ENCODE measurements at regions not wholly inside any gene's neighbourhood (a gene's known extent, or its start where the extent isn't known, plus 50 kb on each side); places are given as distances from the start of the nearest gene placed in this dataset.

DNA sequence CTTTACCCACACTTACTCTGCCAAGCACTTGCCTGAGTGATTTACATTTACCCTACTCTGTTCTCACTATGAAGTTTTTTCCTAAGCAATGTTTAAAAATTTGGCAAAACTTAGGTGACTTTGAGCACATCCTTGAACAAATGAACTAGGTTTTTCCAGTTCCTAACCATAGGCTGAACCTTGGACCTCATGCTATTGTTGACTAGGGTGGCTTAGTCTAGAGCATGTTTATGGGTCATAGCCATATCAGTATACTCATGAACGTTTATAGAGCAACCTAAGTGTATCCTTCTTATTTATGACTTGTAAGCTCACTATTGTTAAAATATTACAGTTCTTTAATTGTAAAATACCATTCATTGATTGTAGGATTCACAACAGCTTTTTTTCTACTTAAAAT is 85.0 kb upstream of the KRR1 start:
- TF ChIP-seq, protein P1, sequence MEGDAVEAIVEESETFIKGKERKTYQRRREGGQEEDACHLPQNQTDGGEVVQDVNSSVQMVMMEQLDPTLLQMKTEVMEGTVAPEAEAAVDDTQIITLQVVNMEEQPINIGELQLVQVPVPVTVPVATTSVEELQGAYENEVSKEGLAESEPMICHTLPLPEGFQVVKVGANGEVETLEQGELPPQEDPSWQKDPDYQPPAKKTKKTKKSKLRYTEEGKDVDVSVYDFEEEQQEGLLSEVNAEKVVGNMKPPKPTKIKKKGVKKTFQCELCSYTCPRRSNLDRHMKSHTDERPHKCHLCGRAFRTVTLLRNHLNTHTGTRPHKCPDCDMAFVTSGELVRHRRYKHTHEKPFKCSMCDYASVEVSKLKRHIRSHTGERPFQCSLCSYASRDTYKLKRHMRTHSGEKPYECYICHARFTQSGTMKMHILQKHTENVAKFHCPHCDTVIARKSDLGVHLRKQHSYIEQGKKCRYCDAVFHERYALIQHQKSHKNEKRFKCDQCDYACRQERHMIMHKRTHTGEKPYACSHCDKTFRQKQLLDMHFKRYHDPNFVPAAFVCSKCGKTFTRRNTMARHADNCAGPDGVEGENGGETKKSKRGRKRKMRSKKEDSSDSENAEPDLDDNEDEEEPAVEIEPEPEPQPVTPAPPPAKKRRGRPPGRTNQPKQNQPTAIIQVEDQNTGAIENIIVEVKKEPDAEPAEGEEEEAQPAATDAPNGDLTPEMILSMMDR (IDR thresholded peaks at IDR 0.05 in 8 of 11, conservative IDR thresholded peaks at IDR 0.05 in 3 of 11): no peak
- TF ChIP-seq POLR2A (IDR thresholded peaks at IDR 0.05): no peak

Measured in spleen (tissue), 7 donors.